ENCODE measurements at regions not wholly inside any gene's neighbourhood (a gene's known extent, or its start where the extent isn't known, plus 50 kb on each side); places are given as distances from the start of the nearest gene placed in this dataset.

DNA sequence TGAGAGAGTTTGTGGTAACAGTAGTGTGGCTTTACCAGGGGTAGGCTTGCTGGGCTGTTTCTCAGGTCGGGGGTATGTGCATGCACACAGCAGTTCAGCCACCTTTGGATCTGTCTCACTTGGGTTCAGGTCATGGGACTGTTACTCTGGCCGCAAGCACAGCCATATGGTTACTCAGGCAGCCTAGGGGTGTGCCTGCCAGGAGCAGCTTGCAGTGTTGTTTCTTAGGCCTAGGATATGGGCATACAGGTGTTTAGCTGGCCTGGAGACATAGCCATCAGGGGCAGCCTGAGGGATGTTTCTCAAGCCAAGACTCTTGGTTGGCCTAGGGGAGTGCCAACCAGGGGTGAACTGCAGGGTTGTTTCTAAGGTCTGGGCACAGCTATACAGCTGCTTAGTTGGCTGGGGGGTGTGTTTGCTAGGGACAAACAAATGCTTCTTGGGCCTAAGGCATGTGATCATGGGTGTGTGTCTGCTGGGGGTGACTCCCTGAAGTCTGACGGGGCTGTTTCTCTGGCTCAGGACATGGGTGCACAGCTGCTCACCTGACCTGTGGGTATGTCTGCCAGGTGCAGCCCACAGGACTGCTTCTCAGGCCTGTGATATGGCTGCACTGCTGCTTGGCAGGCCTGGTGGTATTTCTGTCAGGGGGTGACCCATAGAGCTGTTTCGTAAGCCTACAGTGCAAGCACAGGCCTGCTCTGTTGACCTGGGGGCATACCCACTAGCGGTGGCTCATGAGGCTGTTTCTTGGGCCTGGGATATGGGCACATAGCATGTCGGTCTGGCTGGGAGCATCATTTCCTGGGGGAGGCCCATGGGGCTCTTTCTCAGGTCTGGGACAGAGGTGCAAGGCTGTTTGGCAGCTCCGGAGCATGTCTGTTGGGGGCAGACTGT, 168.0 kb upstream of the THRB start:
- Histone ChIP-seq H2BK20ac (ENCODE audit: low read depth, low read length) (no peak overlapping the region), H3K9me1 (ENCODE audit: insufficient read depth, low read length) (no peaks in the 10 kb centered on the region), H3K56ac (ENCODE audit: extremely low read depth, insufficient read depth, low read length) (no peak overlapping the region), H3K4me1 (ENCODE audit: control insufficient read depth, insufficient read depth, low read length) (no peaks in the 10 kb centered on the region), H4K20me1 (ENCODE audit: insufficient read depth, low read length) (no peaks in the 10 kb centered on the region), H3K4ac (ENCODE audit: low read depth, low read length) (no peak overlapping the region), H3K4me2 (ENCODE audit: low read depth, low read length) (no peak overlapping the region), H3K9me3 (ENCODE audit: control insufficient read depth, insufficient read depth, low read length) (no peaks in the 10 kb centered on the region), H2AK9ac (replicated peaks; ENCODE audit: low read depth, low read length, poor library complexity) (no peak overlapping the region), H3K18ac (ENCODE audit: low read depth, low read length) (no peak overlapping the region), H2AK5ac (ENCODE audit: low read depth, low read length) (no peak overlapping the region), H3K79me1 (ENCODE audit: low read depth in 1 of 2, low read length in 2 of 2) (no peaks in the 10 kb centered on the region), H4K8ac (ENCODE audit: low read depth in 2 of 2, low read length in 2 of 2) (no peak overlapping the region), H3K36me3 (ENCODE audit: control insufficient read depth, insufficient read depth, low read length) (no peaks in the 10 kb centered on the region), H2BK5ac (ENCODE audit: low read depth, low read length, poor library complexity, severe bottlenecking) (no peak overlapping the region), H2BK15ac (ENCODE audit: low read depth, low read length) (no peak overlapping the region), H3K14ac (replicated peaks; ENCODE audit: low read depth, low read length) (no peak overlapping the region), H3K27me3 (ENCODE audit: control insufficient read depth, insufficient read depth, low read length) (no peaks in the 10 kb centered on the region), H3K9ac (ENCODE audit: low read depth, low read length) (no peak overlapping the region), H2BK120ac (ENCODE audit: low read depth, low read length) (no peak overlapping the region), H4K91ac (ENCODE audit: insufficient read depth, low read depth, low read length) (no peak overlapping the region), H3K27ac (ENCODE audit: insufficient read depth, low read length) (no peak overlapping the region), H2AFZ (replicated peaks; ENCODE audit: low read length, poor library complexity) (no peak overlapping the region), H3K23ac (ENCODE audit: low read depth, low read length) (no peak overlapping the region), H4K5ac (ENCODE audit: low read depth, low read length) (no peak overlapping the region), H3K4me3 (ENCODE audit: insufficient read depth, low read depth, low read length) (no peak overlapping the region)
- CTCF ChIA-PET: no interaction called here
- WGBS, 2 experiments (ENCODE audit: extremely low coverage in 2 of 2, insufficient read length in 1 of 2): 71% methylated on average over 2 of the region's 7 CpGs; no CpG with 5 or more reads in 1 of the 2 experiments
- no peak for TF ChIP-seq RAD21 (IDR thresholded peaks at IDR 0.05; ENCODE audit: low read length)
- TF ChIP-seq FOS (IDR thresholded peaks at IDR 0.05; ENCODE audit: low read depth, low read length): no peak
- no peak for TF ChIP-seq USF2 (IDR thresholded peaks at IDR 0.05; ENCODE audit: low read depth, low read length)
- no peak for TF ChIP-seq SMC3 (IDR thresholded peaks at IDR 0.05; ENCODE audit: low read depth, low read length)
- no peak for TF ChIP-seq RFX5 (IDR thresholded peaks at IDR 0.05; ENCODE audit: low read depth, low read length)
- TF ChIP-seq MXI1 (IDR thresholded peaks at IDR 0.05; ENCODE audit: borderline replicate concordance, low read depth, low read length): no peak
- no peak for TF ChIP-seq RCOR1 (IDR thresholded peaks at IDR 0.05; ENCODE audit: insufficient replicate concordance, low read length)
- TF ChIP-seq, protein P1, sequence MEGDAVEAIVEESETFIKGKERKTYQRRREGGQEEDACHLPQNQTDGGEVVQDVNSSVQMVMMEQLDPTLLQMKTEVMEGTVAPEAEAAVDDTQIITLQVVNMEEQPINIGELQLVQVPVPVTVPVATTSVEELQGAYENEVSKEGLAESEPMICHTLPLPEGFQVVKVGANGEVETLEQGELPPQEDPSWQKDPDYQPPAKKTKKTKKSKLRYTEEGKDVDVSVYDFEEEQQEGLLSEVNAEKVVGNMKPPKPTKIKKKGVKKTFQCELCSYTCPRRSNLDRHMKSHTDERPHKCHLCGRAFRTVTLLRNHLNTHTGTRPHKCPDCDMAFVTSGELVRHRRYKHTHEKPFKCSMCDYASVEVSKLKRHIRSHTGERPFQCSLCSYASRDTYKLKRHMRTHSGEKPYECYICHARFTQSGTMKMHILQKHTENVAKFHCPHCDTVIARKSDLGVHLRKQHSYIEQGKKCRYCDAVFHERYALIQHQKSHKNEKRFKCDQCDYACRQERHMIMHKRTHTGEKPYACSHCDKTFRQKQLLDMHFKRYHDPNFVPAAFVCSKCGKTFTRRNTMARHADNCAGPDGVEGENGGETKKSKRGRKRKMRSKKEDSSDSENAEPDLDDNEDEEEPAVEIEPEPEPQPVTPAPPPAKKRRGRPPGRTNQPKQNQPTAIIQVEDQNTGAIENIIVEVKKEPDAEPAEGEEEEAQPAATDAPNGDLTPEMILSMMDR (conservative IDR thresholded peaks at IDR 0.05; ENCODE audit: low read depth, low read length): no peak
- TF ChIP-seq CEBPB (IDR thresholded peaks at IDR 0.05; ENCODE audit: low read depth, low read length): no peak
- no peak for TF ChIP-seq MAZ (IDR thresholded peaks at IDR 0.05; ENCODE audit: borderline replicate concordance, low read depth, low read length)
- no peak for TF ChIP-seq POLR2A (IDR thresholded peaks at IDR 0.05; ENCODE audit: low read depth, low read length)
- no peak for TF ChIP-seq BHLHE40 (IDR thresholded peaks at IDR 0.05; ENCODE audit: low read depth, low read length)
- no peak for TF ChIP-seq ELK1 (IDR thresholded peaks at IDR 0.05; ENCODE audit: borderline replicate concordance, low read depth, low read length)
- no peak for TF ChIP-seq MAFK (IDR thresholded peaks at IDR 0.05; ENCODE audit: low read depth, low read length)
- no peak for TF ChIP-seq CHD1 (IDR thresholded peaks at IDR 0.05; ENCODE audit: low read depth, low read length)
- no peak for TF ChIP-seq NFE2L2 (IDR thresholded peaks at IDR 0.05; ENCODE audit: low read depth, low read length)
- ATAC-seq (ENCODE audit: low read depth) (no peak), DNase-seq (no peak)
- in situ Hi-C loops (cut with MboI; ENCODE audit: low sequenced_read_pairs): no loop called here
- POLR2A ChIA-PET (ENCODE audit: unreplicated experiment): no interaction called here
- dilution Hi-C loops (cut with HindIII; ENCODE audit: low sequenced_read_pairs, unreplicated experiment): no loop called here
- intact Hi-C loops (cut with micrococcal nuclease): no loop called here
- no TSS peak for BruUV-seq (replicated peaks)
